KMS-11 (cell line): ENCODE measurements at regions not wholly inside any gene's neighbourhood (a gene's known extent, or its start where the extent isn't known, plus 50 kb on each side); places are given as distances from the start of the nearest gene placed in this dataset.

Experiments
- H2AFZ ChIP-seq: fragments of 200-600 bp; sonication (generic); 2 replicates; pipeline ENCODE4 v1.6.1; 2016; ENCODE audit warnings: antibody characterized with exemption, mixed run types, low read depth
- H3K27ac ChIP-seq: fragments of 200-600 bp; sonication (generic); 2 replicates; pipeline ENCODE4 v1.6.1; 2016; ENCODE audit warnings: mild to moderate bottlenecking, mixed run types
- H3K27me3 ChIP-seq: fragments of 200-600 bp; sonication (generic); 2 replicates; pipeline ENCODE4 v1.6.1; 2017; ENCODE audit warnings: mild to moderate bottlenecking, low read depth, mixed run types, moderate library complexity; ENCODE audit not compliant: insufficient read depth
- H3K36me3 ChIP-seq: fragments of 200-600 bp; sonication (generic); 2 replicates; pipeline ENCODE4 v1.6.1; 2017; ENCODE audit warnings: mild to moderate bottlenecking, mixed run types; ENCODE audit not compliant: insufficient read depth
- H3K4me1 ChIP-seq: fragments of 200-600 bp; sonication (generic); 2 replicates; pipeline ENCODE4 v1.6.1; 2016; ENCODE audit warnings: mild to moderate bottlenecking, low read depth, mixed run types; ENCODE audit not compliant: poor library complexity, severe bottlenecking
- H3K4me2 ChIP-seq: fragments of 200-600 bp; sonication (generic); 2 replicates; pipeline ENCODE4 v1.7.0; 2016; ENCODE audit warnings: mild to moderate bottlenecking, mixed run types
- H3K4me3 ChIP-seq: fragments of 200-600 bp; sonication (generic); IDR thresholded peaks from 2 replicates; pipeline ENCODE4 v1.6.1; 2017; ENCODE audit warnings: low read depth, low read length, mixed read lengths; ENCODE audit not compliant: insufficient read depth
- H3K79me2 ChIP-seq: fragments of 200-600 bp; sonication (generic); 2 replicates; pipeline ENCODE4 v1.6.1; 2016; ENCODE audit warnings: low read depth, mixed run types; ENCODE audit not compliant: insufficient read depth
- H3K9ac ChIP-seq: fragments of 200-600 bp; sonication (generic); 2 replicates; pipeline ENCODE4 v1.6.1; 2016; ENCODE audit warnings: mild to moderate bottlenecking, mixed run types
- H4K20me1 ChIP-seq: fragments of 200-600 bp; sonication (generic); 2 replicates; pipeline ENCODE4 v1.6.1; 2016; ENCODE audit warnings: mild to moderate bottlenecking, mixed run types; ENCODE audit not compliant: insufficient read depth
- CTCF ChIP-seq: fragments of 200-600 bp; sonication (generic); conservative IDR thresholded peaks from 2 replicates; pipeline ENCODE4 v1.6.1; 2017; ENCODE audit warnings: low read depth, mild to moderate bottlenecking, antibody characterized with exemption, low read length, moderate library complexity, mixed read lengths

GRCh38 chr7:84612981-84613681 is 418.5 kb upstream of the SEMA3A start:
- no peaks in the 10 kb centered on the region for H4K20me1 ChIP-seq
- no peak overlapping the region for H2AFZ ChIP-seq
- H3K27me3 ChIP-seq, result no peaks in the 10 kb centered on the region
- no peaks in the 10 kb centered on the region for H3K36me3 ChIP-seq
- no peak overlapping the region for H3K4me2 ChIP-seq
- H3K4me1 ChIP-seq, result no peaks in the 10 kb centered on the region
- no peak for TF ChIP-seq CTCF
- no peak overlapping the region for H3K27ac ChIP-seq
- H3K79me2 ChIP-seq, result no peaks in the 10 kb centered on the region
- no peak overlapping the region for H3K9ac ChIP-seq
- H3K4me3 ChIP-seq, result no peak overlapping the region

- H3K36me3 ChIP-seq, result no peaks in the 10 kb centered on the region
- no peaks in the 10 kb centered on the region for H3K4me1 ChIP-seq
- H3K9ac ChIP-seq, result no peak overlapping the region
- no peak overlapping the region for H3K27ac ChIP-seq
- H4K20me1 ChIP-seq, result no peaks in the 10 kb centered on the region
- TF ChIP-seq CTCF, result no peak
- no peak overlapping the region for H3K4me3 ChIP-seq
- no peaks in the 10 kb centered on the region for H3K79me2 ChIP-seq
- no peaks in the 10 kb centered on the region for H3K27me3 ChIP-seq
- H3K4me2 ChIP-seq, result no peak overlapping the region
- H2AFZ ChIP-seq, result no peak overlapping the region
These were observed 416.8 kb upstream of the SEMA3A start for GRCh38 chr7:84611391-84611790.

- Histone ChIP-seq H3K9ac (no peak overlapping the region), H2AFZ (no peak overlapping the region), H3K36me3 (no peaks in the 10 kb centered on the region), H4K20me1 (no peaks in the 10 kb centered on the region), H3K27ac (no peak overlapping the region), H3K4me1 (no peaks in the 10 kb centered on the region), H3K4me2 (no peak overlapping the region), H3K79me2 (no peaks in the 10 kb centered on the region), H3K27me3 (no peaks in the 10 kb centered on the region), H3K4me3 (no peak overlapping the region)
- no peak for TF ChIP-seq CTCF
These were observed 415.8 kb upstream of the SEMA3A start for GRCh38 chr7:84610390-84610789.

- Histone ChIP-seq H4K20me1 (no peaks in the 10 kb centered on the region), H3K4me2 (no peak overlapping the region), H3K4me1 (no peaks in the 10 kb centered on the region), H3K36me3 (no peaks in the 10 kb centered on the region), H3K27ac (no peak overlapping the region), H3K79me2 (no peaks in the 10 kb centered on the region), H3K9ac (no peak overlapping the region), H3K27me3 (no peaks in the 10 kb centered on the region), H2AFZ (no peak overlapping the region), H3K4me3 (no peak overlapping the region)
- no peak for TF ChIP-seq CTCF
These were observed 410.7 kb upstream of the SEMA3A start for GRCh38 chr7:84605301-84605700.
